H1 (cell line): ENCODE measurements at regions not wholly inside any gene's neighbourhood (a gene's known extent, or its start where the extent isn't known, plus 50 kb on each side); places are given as distances from the start of the nearest gene placed in this dataset.

Experiments used
- CTCF ChIA-PET: fragments of 300-600 bp; sonication (Branson Sonifier 250); formaldehyde crosslinking; loops from one replicate; lab custom pipeline; 2021; ENCODE audit not compliant: partially characterized antibody; lab: Charles Lee
- POLR2A ChIA-PET: fragments of 300-600 bp; sonication (Branson Sonifier 250); formaldehyde crosslinking; loops from one replicate; lab custom pipeline; 2021; ENCODE audit warnings: inconsistent platforms; ENCODE audit not compliant: partially characterized antibody; lab: Charles Lee
- DNase-seq, 2 experiments: peaks; one replicate each; pipeline versions ENCODE4 v3.0.0 to v3.0.0-alpha.2; 2010 to 2022; ENCODE audit warnings: low spot score in 2 of 2, low read depth in 1 of 2, mixed read lengths in 1 of 2
- FAIRE-seq: peaks from 2 replicates; lab custom pipeline; 2011; peaks lifted over from hg19 to GRCh38; lab: Jason Lieb, UNC
- H2AFZ ChIP-seq: 2 replicates; pipeline ENCODE4 v1.8.1; 2012; ENCODE audit warnings: low read length, inconsistent platforms
- H2AK5ac ChIP-seq: 2 replicates; pipeline ENCODE4 v1.6.1; 2013; ENCODE audit warnings: low read depth, low read length
- H2BK120ac ChIP-seq: replicated peaks from 2 replicates; pipeline ENCODE3; 2013; ENCODE audit warnings: low read depth, low read length, inconsistent platforms
- H2BK12ac ChIP-seq: 2 replicates; pipeline ENCODE4 v1.6.1; 2013; ENCODE audit warnings: low read depth, low read length
- H2BK15ac ChIP-seq: 2 replicates; pipeline ENCODE4 v1.6.1; 2013; ENCODE audit warnings: low read length
- H2BK20ac ChIP-seq: 2 replicates; pipeline ENCODE4 v1.6.1; 2013; ENCODE audit warnings: low read length
- H2BK5ac ChIP-seq: 2 replicates; pipeline ENCODE4 v1.6.1; 2013; ENCODE audit warnings: low read depth, low read length
- H3K14ac ChIP-seq: 2 replicates; pipeline ENCODE4 v1.6.1; 2013; ENCODE audit warnings: inconsistent platforms; ENCODE audit not compliant: insufficient read length
- H3K18ac ChIP-seq: 2 replicates; pipeline ENCODE4 v1.6.1; 2013; ENCODE audit warnings: low read length; ENCODE audit errors: extremely low read depth
- H3K23ac ChIP-seq: 2 replicates; pipeline ENCODE4 v1.6.1; 2013; ENCODE audit warnings: inconsistent platforms; ENCODE audit not compliant: insufficient read length
- H3K23me2 ChIP-seq: 2 replicates; pipeline ENCODE4 v1.6.1; 2013; ENCODE audit warnings: low read depth, low read length
- H3K27ac ChIP-seq: 2 replicates; pipeline ENCODE4 v1.6.1; 2011; ENCODE audit warnings: low read depth, low read length, inconsistent platforms
- H3K27me3 ChIP-seq, 4 experiments: replicated peaks in 1 of 4; 1 replicate in 1 of 4; 2 replicates in 3 of 4; pipeline versions ENCODE4 v1.6.1 to v1.8.1; 2011 to 2013; ENCODE audit warnings: low read length in 3 of 4, mild to moderate bottlenecking in 3 of 4, inconsistent platforms in 2 of 4, mixed read lengths in 2 of 4, moderate library complexity in 1 of 4; ENCODE audit not compliant: control insufficient read depth in 3 of 4, insufficient read depth in 3 of 4; ENCODE audit errors: extremely low read depth in 1 of 4
- H3K36me3 ChIP-seq, 4 experiments: 2 replicates each; pipeline versions ENCODE4 v1.6.1 to v1.8.1; 2011 to 2013; ENCODE audit warnings: mild to moderate bottlenecking in 4 of 4, low read length in 3 of 4, moderate library complexity in 2 of 4, control low read depth in 1 of 4, inconsistent platforms in 1 of 4; ENCODE audit not compliant: insufficient read depth in 4 of 4, control insufficient read depth in 2 of 4
- H3K4ac ChIP-seq: replicated peaks from 2 replicates; pipeline ENCODE3; 2013; ENCODE audit warnings: low read length, low read depth, mixed read lengths, inconsistent platforms; ENCODE audit not compliant: insufficient read length
- H3K4me1 ChIP-seq, 4 experiments: replicated peaks in 1 of 4; 1 replicate in 1 of 4; 2 replicates in 3 of 4; pipeline versions ENCODE4 v1.6.1 to v1.8.1; 2011 to 2013; ENCODE audit warnings: low read length in 3 of 4, inconsistent platforms in 2 of 4, mixed read lengths in 1 of 4; ENCODE audit not compliant: insufficient read depth in 4 of 4, control insufficient read depth in 3 of 4
- H3K4me2 ChIP-seq, 2 experiments: 2 replicates each; pipeline versions ENCODE4 v1.6.1 to v1.8.1; 2011 to 2013; ENCODE audit warnings: low read depth in 2 of 2, low read length in 2 of 2, control low read depth in 1 of 2, inconsistent platforms in 1 of 2, mild to moderate bottlenecking in 1 of 2; ENCODE audit not compliant: insufficient read depth in 1 of 2
- H3K4me3 ChIP-seq, 4 experiments: fragments of 200-600, 300-600 bp in 1 of 4; sonication (generic), shearing (Covaris generic), sonication (Bioruptor Twin) in 1 of 4; 2 replicates each; pipeline versions ENCODE4 v1.5.1 to v1.8.1; 2011 to 2016; ENCODE audit warnings: low read length in 4 of 4, low read depth in 3 of 4, control low read depth in 2 of 4, inconsistent platforms in 2 of 4, mild to moderate bottlenecking in 2 of 4, mixed read lengths in 1 of 4, moderate library complexity in 1 of 4; ENCODE audit not compliant: insufficient read depth in 2 of 4; ENCODE audit errors: extremely low read depth in 1 of 4
- H3K56ac ChIP-seq: replicated peaks from 2 replicates; pipeline ENCODE3; 2013; ENCODE audit warnings: low read depth, mild to moderate bottlenecking, mixed read lengths, low read length, inconsistent platforms; ENCODE audit not compliant: insufficient read length
- H3K79me1 ChIP-seq: 2 replicates; pipeline ENCODE4 v1.6.1; 2013; ENCODE audit warnings: low read depth, low read length, control low read depth
- H3K79me2 ChIP-seq, 2 experiments: 2 replicates each; pipeline versions ENCODE4 v1.6.1 to v1.8.1; 2012 to 2013; ENCODE audit warnings: low read length in 2 of 2, mild to moderate bottlenecking in 2 of 2, inconsistent platforms in 1 of 2; ENCODE audit not compliant: insufficient read depth in 2 of 2, control insufficient read depth in 1 of 2
- H3K9ac ChIP-seq, 4 experiments: replicated peaks in 1 of 4; 1 replicate in 1 of 4; 2 replicates in 3 of 4; pipeline versions ENCODE4 v1.6.1 to v1.8.1; 2011 to 2013; ENCODE audit warnings: low read depth in 3 of 4, low read length in 3 of 4, control low read depth in 2 of 4, mild to moderate bottlenecking in 2 of 4, moderate library complexity in 2 of 4, inconsistent platforms in 1 of 4; ENCODE audit errors: extremely low read depth in 1 of 4
- H3K9me3 ChIP-seq, 2 experiments: 2 replicates each; pipeline versions ENCODE4 v1.6.1 to v1.8.1; 2012 to 2013; ENCODE audit warnings: mild to moderate bottlenecking in 2 of 2, moderate library complexity in 2 of 2, control low read depth in 1 of 2, inconsistent platforms in 1 of 2, low read depth in 1 of 2, low read length in 1 of 2, mixed read lengths in 1 of 2; ENCODE audit not compliant: insufficient read depth in 2 of 2
- H4K20me1 ChIP-seq, 2 experiments: replicated peaks in 1 of 2; 2 replicates each; pipeline versions ENCODE3 to v1.8.1; 2011 to 2013; ENCODE audit warnings: inconsistent platforms in 2 of 2, low read length in 2 of 2, mild to moderate bottlenecking in 1 of 2; ENCODE audit not compliant: insufficient read depth in 2 of 2, control insufficient read depth in 1 of 2
- H4K5ac ChIP-seq: 2 replicates; pipeline ENCODE4 v1.6.1; 2013; ENCODE audit warnings: low read length, low read depth, mixed read lengths, inconsistent platforms; ENCODE audit not compliant: insufficient read length
- H4K8ac ChIP-seq: 2 replicates; pipeline ENCODE4 v1.8.0; 2013; ENCODE audit warnings: mild to moderate bottlenecking, moderate library complexity, low read length, inconsistent platforms; ENCODE audit not compliant: insufficient read depth; ENCODE audit errors: extremely low read depth
- H4K91ac ChIP-seq: replicated peaks from 2 replicates; pipeline ENCODE3; 2013; ENCODE audit warnings: low read length, mixed read lengths, inconsistent platforms; ENCODE audit not compliant: insufficient read length
- FOSL1 ChIP-seq: IDR thresholded peaks from 2 replicates; pipeline ENCODE4 v1.6.1; 2011; ENCODE audit warnings: mild to moderate bottlenecking, low read depth, low read length, moderate library complexity; ENCODE audit not compliant: insufficient read depth
- POLR2A ChIP-seq, 2 experiments: IDR thresholded peaks; 1 replicate in 1 of 2; 2 replicates in 1 of 2; pipeline ENCODE4 v1.6.1; 2011; ENCODE audit warnings: low read depth in 2 of 2, low read length in 2 of 2, mild to moderate bottlenecking in 2 of 2; ENCODE audit errors: control extremely low read depth in 1 of 2
- POU5F1 ChIP-seq: IDR thresholded peaks from 2 replicates; pipeline ENCODE4 v1.6.1; 2011; ENCODE audit warnings: low read depth, mild to moderate bottlenecking, low read length, moderate library complexity
- SIX5 ChIP-seq: IDR thresholded peaks from 2 replicates; pipeline ENCODE4 v1.6.1; 2011; ENCODE audit warnings: mild to moderate bottlenecking, low read depth, low read length
- SRF ChIP-seq: IDR thresholded peaks from 2 replicates; pipeline ENCODE4 v1.6.1; 2011; ENCODE audit warnings: mild to moderate bottlenecking, low read depth, low read length, moderate library complexity
- WGBS, 2 experiments: shearing (Covaris generic) in 1 of 2; methylation state at CpG; one replicate each; pipeline versions ENCODE4 v1.1.6 to v1.1.7; 2013 to 2015; ENCODE audit warnings: low lambda C conversion rate in 2 of 2, mixed read lengths in 2 of 2, inconsistent platforms in 1 of 2, low coverage in 1 of 2, missing lambda C conversion rate in 1 of 2; ENCODE audit not compliant: insufficient replicate concordance in 2 of 2, insufficient coverage in 1 of 2, insufficient read length in 1 of 2; ENCODE audit errors: extremely low coverage in 1 of 2, missing lambda C conversion rate in 1 of 2; 5-methylcytosine and 5-hydroxymethylcytosine counted together

DNA sequence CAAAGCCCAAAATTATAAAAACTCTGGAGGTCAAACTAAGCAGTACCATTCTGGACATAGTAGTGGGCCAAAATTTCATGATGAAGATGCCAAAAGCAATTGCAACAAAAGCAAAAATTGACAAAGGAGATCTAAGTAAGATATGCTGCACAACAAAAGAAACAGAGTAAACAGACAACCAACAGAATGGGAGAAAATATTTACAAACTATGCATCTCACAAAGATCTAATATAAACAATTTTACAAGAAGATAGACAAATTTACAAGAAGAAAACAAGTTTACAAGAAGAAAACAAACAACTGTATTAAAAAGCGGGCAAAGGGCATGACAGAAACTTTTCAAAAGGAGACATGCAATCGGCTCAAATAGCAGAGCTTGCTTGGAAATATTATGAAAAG, 396.9 kb downstream of the CDH9 start:
- Histone ChIP-seq H3K14ac (no peak overlapping the region), H3K27ac (no peak overlapping the region), H3K4ac (no peak overlapping the region), H3K27me3 (no peaks in the 10 kb centered on the region), H4K20me1 (no peaks in the 10 kb centered on the region), H3K4me1 (no peaks in the 10 kb centered on the region), H3K79me1 (no peaks in the 10 kb centered on the region), H4K5ac (no peak overlapping the region), H3K79me2 (no peaks in the 10 kb centered on the region), H3K9ac (no peak overlapping the region), H3K4me2 (no peak overlapping the region), H2AFZ (no peak overlapping the region), H2BK15ac (no peak overlapping the region), H3K9me3 (0 out of 4 replicates have a peak, but pooled peaks cover 0 to 2% of the 10 kb centered on the region in 2 experiments), H3K36me3 (no peaks in the 10 kb centered on the region), H3K56ac (no peak overlapping the region), H2BK5ac (no peak overlapping the region), H3K23me2 (no peaks in the 10 kb centered on the region), H2AK5ac (no peak overlapping the region), H3K23ac (no peak overlapping the region), H3K18ac (no peak overlapping the region), H2BK12ac (no peak overlapping the region), H2BK20ac (no peak overlapping the region), H3K4me3 (no peak overlapping the region), H4K91ac (no peak overlapping the region), H4K8ac (no peak overlapping the region), H2BK120ac (no peak overlapping the region)
- WGBS, 2 experiments: 75% methylated on average over 2 of the region's 2 CpGs; no CpG with 5 or more reads in 1 of the 2 experiments
- FAIRE-seq: no peak
- DNase-seq: no peak
- ChIA-PET CTCF (no interaction called here), POLR2A (no interaction called here)
- TF ChIP-seq SIX5: no peak
- TF ChIP-seq POLR2A (IDR thresholded peaks at IDR 0.05; ENCODE audit: control extremely low read depth in 1 of 2, low read depth in 2 of 2, low read length in 2 of 2): no peak
- no peak for TF ChIP-seq SRF
- no peak for TF ChIP-seq POU5F1
- TF ChIP-seq FOSL1: no peak
